ENCODE measurements at regions not wholly inside any gene's neighbourhood (a gene's known extent, or its start where the extent isn't known, plus 50 kb on each side); places are given as distances from the start of the nearest gene placed in this dataset.
"Not testable (repeated sequence)": the region's sequence is repeated elsewhere in the genome, so short reads cannot be mapped to it uniquely, and the experiment has no call there.

DNA sequence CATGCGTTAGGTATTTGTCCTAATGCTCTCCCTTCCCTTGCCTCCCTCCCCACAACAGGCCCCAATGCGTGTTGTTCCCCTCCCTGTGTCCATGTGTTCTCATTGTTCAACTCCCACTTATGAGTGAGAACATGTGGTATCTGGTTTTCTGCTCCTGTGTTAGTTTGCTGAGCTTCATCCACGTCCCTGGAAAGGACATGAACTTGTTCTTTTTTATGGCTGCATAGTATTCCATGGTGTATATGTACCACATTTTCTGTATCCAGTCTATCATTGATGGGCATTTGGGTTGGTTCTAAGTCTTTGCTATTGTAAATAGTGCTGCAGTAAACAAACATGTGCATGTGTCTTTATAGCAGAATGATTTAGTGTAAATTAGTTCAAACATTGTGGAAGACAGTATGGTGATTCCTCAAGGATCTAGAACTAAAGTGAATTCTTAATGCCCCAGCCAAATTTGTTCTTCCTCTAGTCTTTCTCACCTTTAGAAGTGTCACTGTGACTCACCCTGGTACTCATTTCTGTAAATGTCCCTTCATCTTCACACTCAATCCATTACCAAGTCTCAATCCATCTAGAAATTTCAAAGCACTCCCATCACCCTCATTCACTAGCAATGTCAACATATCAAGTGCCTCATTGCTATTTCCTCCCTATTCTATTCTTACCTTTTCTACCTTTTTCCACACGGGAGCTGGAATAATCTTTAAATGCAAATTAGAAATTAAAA is 123.9 kb downstream of the MREG start:
- not testable (repeated sequence) for H3K4me3 ChIP-seq (ENCODE audit: low read length); H3K4me2 ChIP-seq (ENCODE audit: low read length); H3F3A ChIP-seq (ENCODE audit: insufficient read depth, low read length, poor library complexity, severe bottlenecking); H3K27me3 ChIP-seq (ENCODE audit: insufficient read depth, low read depth, low read length); H3K27ac ChIP-seq (ENCODE audit: low read length); H3K9ac ChIP-seq (ENCODE audit: low read length); H4K20me1 ChIP-seq (ENCODE audit: insufficient read depth); H3K9me3 ChIP-seq (ENCODE audit: low read length); H3K79me2 ChIP-seq (replicated peaks; ENCODE audit: insufficient read depth, low read length); H3K36me3 ChIP-seq (ENCODE audit: insufficient read depth, low read length); H3K9me2 ChIP-seq (ENCODE audit: insufficient read depth, low read length); H2AFZ ChIP-seq (ENCODE audit: low read depth, low read length)

DNA sequence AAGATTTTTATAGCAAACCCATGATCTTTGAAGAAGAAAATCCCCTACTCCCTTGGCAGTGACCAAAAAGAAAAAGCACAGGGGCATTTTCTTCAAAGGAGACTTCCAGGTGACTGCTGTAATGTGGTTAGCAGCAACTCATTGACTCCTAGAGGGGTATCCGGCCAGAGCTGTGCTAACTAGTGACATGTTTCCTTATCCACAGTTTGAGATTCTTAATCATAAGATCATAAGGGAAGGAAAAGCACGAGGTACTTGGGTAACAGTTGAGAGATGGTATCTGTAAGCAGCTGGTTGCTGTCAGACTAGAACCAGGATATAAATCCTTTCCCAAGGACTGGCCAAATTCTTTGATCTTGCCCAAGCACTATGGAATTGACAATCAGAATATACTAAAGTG is 124.7 kb downstream of the MREG start:
- H3K27ac ChIP-seq (ENCODE audit: low read length) = no peak overlapping the region
- TF ChIP-seq EZH2 (IDR thresholded peaks at IDR 0.05; ENCODE audit: borderline replicate concordance, insufficient read depth, low read length, poor library complexity, severe bottlenecking) = no peak
- no peak for TF ChIP-seq TAF1 (IDR thresholded peaks at IDR 0.05; ENCODE audit: low read depth)
- no peak for TF ChIP-seq RAD21 (conservative IDR thresholded peaks at IDR 0.05)
- TF ChIP-seq, protein P1, sequence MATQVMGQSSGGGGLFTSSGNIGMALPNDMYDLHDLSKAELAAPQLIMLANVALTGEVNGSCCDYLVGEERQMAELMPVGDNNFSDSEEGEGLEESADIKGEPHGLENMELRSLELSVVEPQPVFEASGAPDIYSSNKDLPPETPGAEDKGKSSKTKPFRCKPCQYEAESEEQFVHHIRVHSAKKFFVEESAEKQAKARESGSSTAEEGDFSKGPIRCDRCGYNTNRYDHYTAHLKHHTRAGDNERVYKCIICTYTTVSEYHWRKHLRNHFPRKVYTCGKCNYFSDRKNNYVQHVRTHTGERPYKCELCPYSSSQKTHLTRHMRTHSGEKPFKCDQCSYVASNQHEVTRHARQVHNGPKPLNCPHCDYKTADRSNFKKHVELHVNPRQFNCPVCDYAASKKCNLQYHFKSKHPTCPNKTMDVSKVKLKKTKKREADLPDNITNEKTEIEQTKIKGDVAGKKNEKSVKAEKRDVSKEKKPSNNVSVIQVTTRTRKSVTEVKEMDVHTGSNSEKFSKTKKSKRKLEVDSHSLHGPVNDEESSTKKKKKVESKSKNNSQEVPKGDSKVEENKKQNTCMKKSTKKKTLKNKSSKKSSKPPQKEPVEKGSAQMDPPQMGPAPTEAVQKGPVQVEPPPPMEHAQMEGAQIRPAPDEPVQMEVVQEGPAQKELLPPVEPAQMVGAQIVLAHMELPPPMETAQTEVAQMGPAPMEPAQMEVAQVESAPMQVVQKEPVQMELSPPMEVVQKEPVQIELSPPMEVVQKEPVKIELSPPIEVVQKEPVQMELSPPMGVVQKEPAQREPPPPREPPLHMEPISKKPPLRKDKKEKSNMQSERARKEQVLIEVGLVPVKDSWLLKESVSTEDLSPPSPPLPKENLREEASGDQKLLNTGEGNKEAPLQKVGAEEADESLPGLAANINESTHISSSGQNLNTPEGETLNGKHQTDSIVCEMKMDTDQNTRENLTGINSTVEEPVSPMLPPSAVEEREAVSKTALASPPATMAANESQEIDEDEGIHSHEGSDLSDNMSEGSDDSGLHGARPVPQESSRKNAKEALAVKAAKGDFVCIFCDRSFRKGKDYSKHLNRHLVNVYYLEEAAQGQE (IDR thresholded peaks at IDR 0.05; ENCODE audit: borderline replicate concordance) = no peak
- TF ChIP-seq SMC3 (conservative IDR thresholded peaks at IDR 0.05; ENCODE audit: poor library complexity) = no peak
- no peaks in the 10 kb centered on the region for H3F3A ChIP-seq (ENCODE audit: insufficient read depth, low read length, poor library complexity, severe bottlenecking)
- H3K9me3 ChIP-seq (ENCODE audit: low read length) = no peaks in the 10 kb centered on the region
- H3K9ac ChIP-seq (ENCODE audit: low read length) = no peak overlapping the region
- no peak overlapping the region for H2AFZ ChIP-seq (ENCODE audit: low read depth, low read length)
- no peaks in the 10 kb centered on the region for H3K9me2 ChIP-seq (ENCODE audit: insufficient read depth, low read length)
- no peaks in the 10 kb centered on the region for H3K79me2 ChIP-seq (replicated peaks; ENCODE audit: insufficient read depth, low read length)
- H3K4me3 ChIP-seq (ENCODE audit: low read length) = no peak overlapping the region
- H3K36me3 ChIP-seq (ENCODE audit: insufficient read depth, low read length) = no peaks in the 10 kb centered on the region
- no peak overlapping the region for H3K4me2 ChIP-seq (ENCODE audit: low read length)
- H4K20me1 ChIP-seq (ENCODE audit: insufficient read depth) = no peaks in the 10 kb centered on the region
- H3K27me3 ChIP-seq (ENCODE audit: insufficient read depth, low read depth, low read length) = no peaks in the 10 kb centered on the region

DNA sequence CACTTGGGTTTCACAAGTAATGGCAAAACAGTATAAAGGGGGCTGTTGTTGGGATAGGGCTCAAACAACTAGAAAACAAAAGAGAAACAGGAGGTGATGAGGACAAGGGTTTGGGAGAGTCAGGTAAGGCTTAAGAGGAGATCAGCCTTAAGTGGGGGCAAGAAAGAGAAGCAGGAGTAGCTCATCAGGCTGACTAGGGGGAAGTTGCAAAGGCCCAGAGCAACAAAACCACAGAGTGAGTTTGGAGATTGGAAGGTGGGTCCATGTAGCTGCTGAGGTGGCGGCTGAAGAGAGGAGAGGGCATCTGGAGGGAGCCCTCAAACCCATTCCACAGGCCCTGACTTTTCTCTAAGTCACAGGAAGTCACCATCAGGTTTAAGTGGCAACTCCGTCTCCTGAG is 126.0 kb downstream of the MREG start:
- TF ChIP-seq, protein P1 (IDR thresholded peaks at IDR 0.05; ENCODE audit: borderline replicate concordance) = no peak
- TF ChIP-seq EZH2 (IDR thresholded peaks at IDR 0.05; ENCODE audit: borderline replicate concordance, insufficient read depth, low read length, poor library complexity, severe bottlenecking) (no peak), SMC3 (conservative IDR thresholded peaks at IDR 0.05; ENCODE audit: poor library complexity) (no peak), EP300 (conservative IDR thresholded peaks at IDR 0.05; ENCODE audit: poor library complexity, severe bottlenecking) (no peak), MXI1 (conservative IDR thresholded peaks at IDR 0.05; ENCODE audit: poor library complexity, severe bottlenecking) (no peak), RAD21 (conservative IDR thresholded peaks at IDR 0.05) (no peak), TAF1 (IDR thresholded peaks at IDR 0.05; ENCODE audit: low read depth) (no peak), POLR2AphosphoS5 (IDR thresholded peaks at IDR 0.05) (no peak)
- TF ChIP-seq, protein P2, sequence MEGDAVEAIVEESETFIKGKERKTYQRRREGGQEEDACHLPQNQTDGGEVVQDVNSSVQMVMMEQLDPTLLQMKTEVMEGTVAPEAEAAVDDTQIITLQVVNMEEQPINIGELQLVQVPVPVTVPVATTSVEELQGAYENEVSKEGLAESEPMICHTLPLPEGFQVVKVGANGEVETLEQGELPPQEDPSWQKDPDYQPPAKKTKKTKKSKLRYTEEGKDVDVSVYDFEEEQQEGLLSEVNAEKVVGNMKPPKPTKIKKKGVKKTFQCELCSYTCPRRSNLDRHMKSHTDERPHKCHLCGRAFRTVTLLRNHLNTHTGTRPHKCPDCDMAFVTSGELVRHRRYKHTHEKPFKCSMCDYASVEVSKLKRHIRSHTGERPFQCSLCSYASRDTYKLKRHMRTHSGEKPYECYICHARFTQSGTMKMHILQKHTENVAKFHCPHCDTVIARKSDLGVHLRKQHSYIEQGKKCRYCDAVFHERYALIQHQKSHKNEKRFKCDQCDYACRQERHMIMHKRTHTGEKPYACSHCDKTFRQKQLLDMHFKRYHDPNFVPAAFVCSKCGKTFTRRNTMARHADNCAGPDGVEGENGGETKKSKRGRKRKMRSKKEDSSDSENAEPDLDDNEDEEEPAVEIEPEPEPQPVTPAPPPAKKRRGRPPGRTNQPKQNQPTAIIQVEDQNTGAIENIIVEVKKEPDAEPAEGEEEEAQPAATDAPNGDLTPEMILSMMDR (IDR thresholded peaks at IDR 0.05; ENCODE audit: poor library complexity, severe bottlenecking) = no peak
- Histone ChIP-seq H3K4me3 (ENCODE audit: low read length) (no peak overlapping the region), H4K20me1 (ENCODE audit: insufficient read depth) (no peaks in the 10 kb centered on the region), H2AFZ (ENCODE audit: low read depth, low read length) (no peak overlapping the region), H3K79me2 (replicated peaks; ENCODE audit: insufficient read depth, low read length) (no peaks in the 10 kb centered on the region), H3K27me3 (ENCODE audit: insufficient read depth, low read depth, low read length) (no peaks in the 10 kb centered on the region), H3K9me3 (ENCODE audit: low read length) (no peaks in the 10 kb centered on the region), H3K27ac (ENCODE audit: low read length) (no peak overlapping the region), H3K9ac (ENCODE audit: low read length) (no peak overlapping the region), H3K9me2 (ENCODE audit: insufficient read depth, low read length) (no peaks in the 10 kb centered on the region), H3K4me2 (ENCODE audit: low read length) (no peak overlapping the region), H3F3A (ENCODE audit: insufficient read depth, low read length, poor library complexity, severe bottlenecking) (no peaks in the 10 kb centered on the region), H3K36me3 (ENCODE audit: insufficient read depth, low read length) (no peaks in the 10 kb centered on the region)

Measured in neural cell (in vitro differentiated cells).